ENCODE measurements at regions not wholly inside any gene's neighbourhood (a gene's known extent, or its start where the extent isn't known, plus 50 kb on each side); places are given as distances from the start of the nearest gene placed in this dataset.

- Histone ChIP-seq H4K20me1 (replicated peaks; ENCODE audit: control insufficient read depth, extremely low read depth, insufficient read depth, low read length) (no peaks in the 10 kb centered on the region), H3K9ac (replicated peaks; ENCODE audit: extremely low read depth, insufficient read depth, low read length) (no peak overlapping the region), H3K4me3 (replicated peaks in 1 of 3; ENCODE audit: insufficient read depth in 1 of 3, low read depth in 1 of 3, low read length in 3 of 3) (no peak overlapping the region), H3K36me3 (ENCODE audit: control insufficient read depth in 2 of 2, extremely low read depth in 1 of 2, insufficient read depth in 2 of 2, low read length in 2 of 2) (no peaks in the 10 kb centered on the region), H3K9me1 (replicated peaks; ENCODE audit: control insufficient read depth, extremely low read depth, insufficient read depth, low read length) (no peaks in the 10 kb centered on the region), H3K27me3 (ENCODE audit: control insufficient read depth in 2 of 2, insufficient read depth in 2 of 2, low read length in 2 of 2) (peaks cover 0 to 2% of the 10 kb centered on the region in 2 experiments), H3K4me1 (ENCODE audit: control insufficient read depth, extremely low read depth, insufficient read depth, low read length) (no peaks in the 10 kb centered on the region), H3K4me2 (ENCODE audit: insufficient read depth, low read length) (no peak overlapping the region), H2AFZ (ENCODE audit: low read depth, low read length) (no peak overlapping the region), H3K9me3 (replicated peaks; ENCODE audit: control insufficient read depth, insufficient read depth, low read length) (no peaks in the 10 kb centered on the region), H3K79me2 (ENCODE audit: control insufficient read depth, insufficient read depth, low read length) (no peaks in the 10 kb centered on the region), H3K27ac (ENCODE audit: insufficient read depth, low read depth, low read length) (no peak overlapping the region)
- ChIA-PET POLR2A (no interaction called here), CTCF (no interaction called here)
- TF ChIP-seq, protein P1, sequence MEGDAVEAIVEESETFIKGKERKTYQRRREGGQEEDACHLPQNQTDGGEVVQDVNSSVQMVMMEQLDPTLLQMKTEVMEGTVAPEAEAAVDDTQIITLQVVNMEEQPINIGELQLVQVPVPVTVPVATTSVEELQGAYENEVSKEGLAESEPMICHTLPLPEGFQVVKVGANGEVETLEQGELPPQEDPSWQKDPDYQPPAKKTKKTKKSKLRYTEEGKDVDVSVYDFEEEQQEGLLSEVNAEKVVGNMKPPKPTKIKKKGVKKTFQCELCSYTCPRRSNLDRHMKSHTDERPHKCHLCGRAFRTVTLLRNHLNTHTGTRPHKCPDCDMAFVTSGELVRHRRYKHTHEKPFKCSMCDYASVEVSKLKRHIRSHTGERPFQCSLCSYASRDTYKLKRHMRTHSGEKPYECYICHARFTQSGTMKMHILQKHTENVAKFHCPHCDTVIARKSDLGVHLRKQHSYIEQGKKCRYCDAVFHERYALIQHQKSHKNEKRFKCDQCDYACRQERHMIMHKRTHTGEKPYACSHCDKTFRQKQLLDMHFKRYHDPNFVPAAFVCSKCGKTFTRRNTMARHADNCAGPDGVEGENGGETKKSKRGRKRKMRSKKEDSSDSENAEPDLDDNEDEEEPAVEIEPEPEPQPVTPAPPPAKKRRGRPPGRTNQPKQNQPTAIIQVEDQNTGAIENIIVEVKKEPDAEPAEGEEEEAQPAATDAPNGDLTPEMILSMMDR (IDR thresholded peaks at IDR 0.05; ENCODE audit: extremely low read depth in 1 of 2, insufficient read depth in 1 of 2, low read depth in 1 of 2, low read length in 2 of 2) = no peak
- TF ChIP-seq EZH2 (IDR thresholded peaks at IDR 0.05; ENCODE audit: borderline replicate concordance, low read depth, low read length, severe bottlenecking) (no peak), GATA2 (IDR thresholded peaks at IDR 0.05; ENCODE audit: insufficient read depth, insufficient read length, low read depth, low read length) (no peak), FOS (IDR thresholded peaks at IDR 0.05; ENCODE audit: borderline replicate concordance, insufficient read depth, low read length) (no peak), MYC (IDR thresholded peaks at IDR 0.05; ENCODE audit: low read depth, low read length) (no peak), POLR2AphosphoS5 (IDR thresholded peaks at IDR 0.05; ENCODE audit: insufficient read depth, low read depth, low read length) (no peak), POLR2A (IDR thresholded peaks at IDR 0.05; ENCODE audit: low read depth, low read length) (no peak), MAX (IDR thresholded peaks at IDR 0.05; ENCODE audit: insufficient read depth, insufficient read length) (no peak)
- no TSS peak for BruUV-seq (replicated peaks)
- DNase-seq (ENCODE audit: low read depth, low spot score) (no peak), FAIRE-seq (no peak)
- dilution Hi-C loops (cut with MboI; ENCODE audit: extremely low pct_ligation_motif_present, low sequenced_read_pairs) = no loop called here
- intact Hi-C loops (cut with micrococcal nuclease) = no loop called here
Observed at GRCh38 chr10:3622845-3623621, 162.0 kb downstream of the KLF6 start.
